WTC11 (cell line): ENCODE measurements at regions not wholly inside any gene's neighbourhood (a gene's known extent, or its start where the extent isn't known, plus 50 kb on each side); places are given as distances from the start of the nearest gene placed in this dataset.

Experiments used
- ATAC-seq: fragments of 200-7000 bp; cut with Tn5 transposase; 2 replicates; pipeline ENCODE4 v1.10.0; 2021; ENCODE audit warnings: mild to moderate bottlenecking, moderate library complexity
- CTCF ChIA-PET: fragments of 300-600 bp; sonication (Branson Sonifier 250); formaldehyde crosslinking; loops from one replicate; lab custom pipeline; 2021; ENCODE audit warnings: antibody characterized with exemption; lab: Charles Lee
- POLR2A ChIA-PET: fragments of 350-600 bp; sonication (Branson Sonifier 250); formaldehyde crosslinking; loops from one replicate; lab custom pipeline; 2021; ENCODE audit warnings: antibody characterized with exemption; lab: Charles Lee
- DNase-seq: peaks from one replicate; pipeline ENCODE4 v3.0.0; 2021; ENCODE audit warnings: low spot score
- H3K27ac Mint-ChIP-seq: 2 replicates; pipeline ENCODE4 v1.8.0; 2021; ENCODE audit warnings: mixed read lengths
- H3K27me3 Mint-ChIP-seq: 2 replicates; pipeline ENCODE4 v1.8.0; 2021; ENCODE audit warnings: low read depth, mild to moderate bottlenecking, moderate library complexity, mixed read lengths
- H3K36me3 Mint-ChIP-seq: 2 replicates; pipeline ENCODE4 v1.8.0; 2021; ENCODE audit warnings: mixed read lengths
- H3K4me1 Mint-ChIP-seq: 2 replicates; pipeline ENCODE4 v1.8.0; 2022; ENCODE audit warnings: mixed read lengths
- H3K4me3 Mint-ChIP-seq: 2 replicates; pipeline ENCODE4 v1.8.0; 2021; ENCODE audit warnings: mild to moderate bottlenecking, moderate library complexity, mixed read lengths
- H3K9me3 Mint-ChIP-seq: 2 replicates; pipeline ENCODE4 v1.8.0; 2021; ENCODE audit warnings: mixed read lengths
- CREM ChIP-seq: sonication (generic); formaldehyde crosslinking; IDR thresholded peaks from 2 replicates; pipeline ENCODE4 v1.8.1; 2022; ENCODE audit warnings: mild to moderate bottlenecking, missing genetic modification reagents, moderate library complexity
- ESRRA ChIP-seq: sonication (generic); formaldehyde crosslinking; IDR thresholded peaks from 2 replicates; pipeline ENCODE4 v1.8.1; 2022; ENCODE audit warnings: mild to moderate bottlenecking, missing genetic modification reagents, borderline replicate concordance
- FOXP1 ChIP-seq: sonication (generic); formaldehyde crosslinking; IDR thresholded peaks from 2 replicates; pipeline ENCODE4 v1.8.0; 2022; ENCODE audit warnings: missing genetic modification reagents, mild to moderate bottlenecking, moderate library complexity, borderline replicate concordance
- GRHL2 ChIP-seq: fragments of 250-450 bp; sonication (Bioruptor Pico); IDR thresholded peaks from 2 replicates; pipeline ENCODE4 v1.8.0; 2022; ENCODE audit warnings: mild to moderate bottlenecking, moderate library complexity; ENCODE audit not compliant: insufficient replicate concordance, severe bottlenecking
- JAZF1 ChIP-seq: fragments of 250-450 bp; sonication (Bioruptor Pico); IDR thresholded peaks from 2 replicates; pipeline ENCODE4 v1.9.0; 2021; ENCODE audit warnings: moderate library complexity, mild to moderate bottlenecking, inconsistent platforms
- JUN ChIP-seq: sonication (generic); formaldehyde crosslinking; IDR thresholded peaks from 2 replicates; pipeline ENCODE4 v1.8.0; 2023; ENCODE audit warnings: mild to moderate bottlenecking, missing genetic modification reagents
- NFYB ChIP-seq: sonication (generic); formaldehyde crosslinking; conservative IDR thresholded peaks from 2 replicates; pipeline ENCODE4 v1.8.0; 2022; ENCODE audit warnings: low read depth, missing genetic modification reagents
- RELA ChIP-seq: sonication (generic); formaldehyde crosslinking; IDR thresholded peaks from 2 replicates; pipeline ENCODE4 v1.8.1; 2022; ENCODE audit warnings: missing genetic modification reagents, mild to moderate bottlenecking, borderline replicate concordance
- SMAD4 ChIP-seq: sonication (generic); formaldehyde crosslinking; IDR thresholded peaks from 2 replicates; pipeline ENCODE4 v1.8.0; 2022; ENCODE audit warnings: mild to moderate bottlenecking, missing genetic modification reagents
- SOX15 ChIP-seq: fragments of 250-450 bp; sonication (Bioruptor Pico); IDR thresholded peaks from 2 replicates; pipeline ENCODE4 v1.9.0; 2021; ENCODE audit warnings: mild to moderate bottlenecking
- TEAD1 ChIP-seq: sonication (generic); formaldehyde crosslinking; IDR thresholded peaks from 2 replicates; pipeline ENCODE4 v1.8.0; 2022; ENCODE audit warnings: mild to moderate bottlenecking, missing genetic modification reagents
- ZBTB21 ChIP-seq: sonication (generic); formaldehyde crosslinking; IDR thresholded peaks from 2 replicates; pipeline ENCODE4 v1.8.1; 2023; ENCODE audit warnings: mild to moderate bottlenecking, missing genetic modification reagents, borderline replicate concordance
- ZNF396 ChIP-seq: fragments of 250-450 bp; sonication (Bioruptor Pico); IDR thresholded peaks from 2 replicates; pipeline ENCODE4 v1.8.0; 2021; ENCODE audit warnings: mild to moderate bottlenecking, moderate library complexity, borderline replicate concordance
- ZNF671 ChIP-seq: fragments of 250-450 bp; sonication (Bioruptor Pico); IDR thresholded peaks from 2 replicates; pipeline ENCODE4 v1.8.0; 2021; ENCODE audit warnings: mild to moderate bottlenecking
- TF ChIP-seq, protein P1 (sequence below): sonication (generic); formaldehyde crosslinking; IDR thresholded peaks from 2 replicates; pipeline ENCODE4 v1.8.1; 2023; ENCODE audit warnings: mild to moderate bottlenecking, missing genetic modification reagents, moderate library complexity
- TF ChIP-seq, protein P2 (sequence below): sonication (generic); formaldehyde crosslinking; IDR thresholded peaks from 2 replicates; pipeline ENCODE4 v1.8.0; 2022; ENCODE audit warnings: mild to moderate bottlenecking, missing genetic modification reagents
- TF ChIP-seq, protein P3 (sequence below): sonication (generic); formaldehyde crosslinking; IDR thresholded peaks from 2 replicates; pipeline ENCODE4 v1.8.1; 2022; ENCODE audit warnings: mild to moderate bottlenecking, moderate library complexity, missing genetic modification reagents
- TF ChIP-seq, protein P4 (sequence below): sonication (generic); formaldehyde crosslinking; IDR thresholded peaks from 2 replicates; pipeline ENCODE4 v1.8.1; 2023; ENCODE audit warnings: mild to moderate bottlenecking, missing genetic modification reagents, moderate library complexity
- TF ChIP-seq, protein P5 (sequence below): fragments of 200-600 bp; IDR thresholded peaks from 2 replicates; pipeline ENCODE4 v1.8.0; 2022; ENCODE audit warnings: antibody characterized with exemption
- TF ChIP-seq, protein P6 (sequence below): sonication (generic); formaldehyde crosslinking; IDR thresholded peaks from 2 replicates; pipeline ENCODE4 v1.8.0; 2022; ENCODE audit warnings: mild to moderate bottlenecking, missing genetic modification reagents
- TF ChIP-seq, protein P7 (sequence below): fragments of 250-450 bp; sonication (Bioruptor Pico); IDR thresholded peaks from 2 replicates; pipeline ENCODE4 v1.9.0; 2021; ENCODE audit warnings: mild to moderate bottlenecking
- TF ChIP-seq, protein P8 (sequence below): fragments of 250-450 bp; sonication (Bioruptor Pico); IDR thresholded peaks from 2 replicates; pipeline ENCODE4 v1.9.0; 2021; ENCODE audit warnings: mild to moderate bottlenecking
- TF ChIP-seq, protein P9 (sequence below): sonication (generic); formaldehyde crosslinking; IDR thresholded peaks from 2 replicates; pipeline ENCODE4 v1.8.1; 2022; ENCODE audit warnings: missing genetic modification reagents, borderline replicate concordance

DNA sequence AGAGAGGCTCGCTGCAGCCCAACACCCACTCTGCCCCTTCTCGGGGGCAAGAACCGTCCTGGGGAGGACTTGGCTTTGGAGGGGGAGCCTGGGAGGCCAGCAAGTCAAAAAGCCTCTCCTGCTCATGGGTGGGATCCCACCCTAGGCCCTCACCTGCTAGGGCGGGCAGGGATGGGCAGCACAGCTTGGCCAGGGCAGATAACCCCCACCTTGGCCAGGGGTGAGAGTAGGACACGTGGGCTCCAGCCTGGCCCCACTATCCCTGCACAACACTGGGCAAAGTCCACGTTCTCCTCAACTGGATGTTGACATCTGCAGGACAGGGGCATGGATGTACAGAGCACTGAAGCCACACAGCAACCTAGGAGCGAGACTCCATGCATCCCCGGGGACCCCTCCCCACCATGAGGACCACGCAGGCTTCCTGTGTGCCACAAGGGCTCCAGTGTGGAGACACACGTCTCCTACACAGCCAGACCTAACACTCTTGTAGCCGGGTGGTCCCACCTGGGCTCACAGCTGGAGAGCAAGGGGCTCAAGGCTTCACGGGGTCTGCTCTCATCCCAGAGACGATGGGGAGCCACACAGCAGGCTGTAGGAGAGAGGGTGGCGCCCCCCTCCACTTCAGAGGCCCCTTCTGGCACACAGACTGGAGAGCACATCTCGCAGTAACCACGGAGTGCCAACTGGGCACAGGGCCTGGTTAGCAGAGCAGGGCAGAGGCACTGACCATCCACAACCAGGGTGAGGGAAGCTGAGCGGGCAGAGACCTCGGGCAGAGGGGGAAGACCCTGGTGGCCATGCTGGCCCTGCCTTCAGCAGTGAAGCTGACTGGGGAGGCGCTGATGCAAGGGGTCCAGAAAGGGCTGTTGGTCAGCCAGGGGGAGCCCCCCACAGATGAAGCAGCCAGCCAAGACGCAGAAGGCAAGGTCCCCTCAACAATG is 171.1 kb downstream of the CRYBB2 start:
- CTCF ChIA-PET, result interaction anchor here (1.0 to 1.4 kb wide), 2 partner anchors 11 to 28 kb away, joined by 4 to 5 read pairs; no protein-coding TSS in a partner anchor
- TF ChIP-seq, protein P1, sequence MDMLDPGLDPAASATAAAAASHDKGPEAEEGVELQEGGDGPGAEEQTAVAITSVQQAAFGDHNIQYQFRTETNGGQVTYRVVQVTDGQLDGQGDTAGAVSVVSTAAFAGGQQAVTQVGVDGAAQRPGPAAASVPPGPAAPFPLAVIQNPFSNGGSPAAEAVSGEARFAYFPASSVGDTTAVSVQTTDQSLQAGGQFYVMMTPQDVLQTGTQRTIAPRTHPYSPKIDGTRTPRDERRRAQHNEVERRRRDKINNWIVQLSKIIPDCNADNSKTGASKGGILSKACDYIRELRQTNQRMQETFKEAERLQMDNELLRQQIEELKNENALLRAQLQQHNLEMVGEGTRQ (CRISPR knock-in tag), result no peak
- TF ChIP-seq SMAD4 (CRISPR knock-in tag) (no peak), RELA (CRISPR knock-in tag) (no peak), ZNF671 (CRISPR knock-in tag) (no peak), ESRRA (CRISPR knock-in tag) (no peak), CREM (CRISPR knock-in tag) (no peak), JAZF1 (no peak), NFYB (CRISPR knock-in tag) (no peak), FOXP1 (CRISPR knock-in tag) (no peak), GRHL2 (CRISPR knock-in tag) (no peak), SOX15 (CRISPR knock-in tag) (no peak), TEAD1 (CRISPR knock-in tag) (no peak)
- TF ChIP-seq, protein P2, sequence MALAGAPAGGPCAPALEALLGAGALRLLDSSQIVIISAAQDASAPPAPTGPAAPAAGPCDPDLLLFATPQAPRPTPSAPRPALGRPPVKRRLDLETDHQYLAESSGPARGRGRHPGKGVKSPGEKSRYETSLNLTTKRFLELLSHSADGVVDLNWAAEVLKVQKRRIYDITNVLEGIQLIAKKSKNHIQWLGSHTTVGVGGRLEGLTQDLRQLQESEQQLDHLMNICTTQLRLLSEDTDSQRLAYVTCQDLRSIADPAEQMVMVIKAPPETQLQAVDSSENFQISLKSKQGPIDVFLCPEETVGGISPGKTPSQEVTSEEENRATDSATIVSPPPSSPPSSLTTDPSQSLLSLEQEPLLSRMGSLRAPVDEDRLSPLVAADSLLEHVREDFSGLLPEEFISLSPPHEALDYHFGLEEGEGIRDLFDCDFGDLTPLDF (CRISPR knock-in tag), result no peak
- TF ChIP-seq, protein P3, sequence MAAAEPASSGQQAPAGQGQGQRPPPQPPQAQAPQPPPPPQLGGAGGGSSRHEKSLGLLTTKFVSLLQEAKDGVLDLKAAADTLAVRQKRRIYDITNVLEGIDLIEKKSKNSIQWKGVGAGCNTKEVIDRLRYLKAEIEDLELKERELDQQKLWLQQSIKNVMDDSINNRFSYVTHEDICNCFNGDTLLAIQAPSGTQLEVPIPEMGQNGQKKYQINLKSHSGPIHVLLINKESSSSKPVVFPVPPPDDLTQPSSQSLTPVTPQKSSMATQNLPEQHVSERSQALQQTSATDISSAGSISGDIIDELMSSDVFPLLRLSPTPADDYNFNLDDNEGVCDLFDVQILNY (CRISPR knock-in tag), result no peak
- TF ChIP-seq, protein P4, sequence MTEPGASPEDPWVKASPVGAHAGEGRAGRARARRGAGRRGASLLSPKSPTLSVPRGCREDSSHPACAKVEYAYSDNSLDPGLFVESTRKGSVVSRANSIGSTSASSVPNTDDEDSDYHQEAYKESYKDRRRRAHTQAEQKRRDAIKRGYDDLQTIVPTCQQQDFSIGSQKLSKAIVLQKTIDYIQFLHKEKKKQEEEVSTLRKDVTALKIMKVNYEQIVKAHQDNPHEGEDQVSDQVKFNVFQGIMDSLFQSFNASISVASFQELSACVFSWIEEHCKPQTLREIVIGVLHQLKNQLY (CRISPR knock-in tag), result no peak
- TF ChIP-seq, protein P5, sequence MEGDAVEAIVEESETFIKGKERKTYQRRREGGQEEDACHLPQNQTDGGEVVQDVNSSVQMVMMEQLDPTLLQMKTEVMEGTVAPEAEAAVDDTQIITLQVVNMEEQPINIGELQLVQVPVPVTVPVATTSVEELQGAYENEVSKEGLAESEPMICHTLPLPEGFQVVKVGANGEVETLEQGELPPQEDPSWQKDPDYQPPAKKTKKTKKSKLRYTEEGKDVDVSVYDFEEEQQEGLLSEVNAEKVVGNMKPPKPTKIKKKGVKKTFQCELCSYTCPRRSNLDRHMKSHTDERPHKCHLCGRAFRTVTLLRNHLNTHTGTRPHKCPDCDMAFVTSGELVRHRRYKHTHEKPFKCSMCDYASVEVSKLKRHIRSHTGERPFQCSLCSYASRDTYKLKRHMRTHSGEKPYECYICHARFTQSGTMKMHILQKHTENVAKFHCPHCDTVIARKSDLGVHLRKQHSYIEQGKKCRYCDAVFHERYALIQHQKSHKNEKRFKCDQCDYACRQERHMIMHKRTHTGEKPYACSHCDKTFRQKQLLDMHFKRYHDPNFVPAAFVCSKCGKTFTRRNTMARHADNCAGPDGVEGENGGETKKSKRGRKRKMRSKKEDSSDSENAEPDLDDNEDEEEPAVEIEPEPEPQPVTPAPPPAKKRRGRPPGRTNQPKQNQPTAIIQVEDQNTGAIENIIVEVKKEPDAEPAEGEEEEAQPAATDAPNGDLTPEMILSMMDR, result no peak
- TF ChIP-seq, protein P6, sequence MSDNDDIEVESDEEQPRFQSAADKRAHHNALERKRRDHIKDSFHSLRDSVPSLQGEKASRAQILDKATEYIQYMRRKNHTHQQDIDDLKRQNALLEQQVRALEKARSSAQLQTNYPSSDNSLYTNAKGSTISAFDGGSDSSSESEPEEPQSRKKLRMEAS (CRISPR knock-in tag), result no peak
- Mint-ChIP-seq H3K9me3 (no peaks in the 10 kb centered on the region), H3K27me3 (no peaks in the 10 kb centered on the region), H3K27ac (no peak overlapping the region), H3K4me3 (no peak overlapping the region), H3K36me3 (no peaks in the 10 kb centered on the region), H3K4me1 (peaks cover 27% of the 10 kb centered on the region)
- DNase-seq, result no peak
- ATAC-seq, result no peak
- POLR2A ChIA-PET, result no interaction called here

DNA sequence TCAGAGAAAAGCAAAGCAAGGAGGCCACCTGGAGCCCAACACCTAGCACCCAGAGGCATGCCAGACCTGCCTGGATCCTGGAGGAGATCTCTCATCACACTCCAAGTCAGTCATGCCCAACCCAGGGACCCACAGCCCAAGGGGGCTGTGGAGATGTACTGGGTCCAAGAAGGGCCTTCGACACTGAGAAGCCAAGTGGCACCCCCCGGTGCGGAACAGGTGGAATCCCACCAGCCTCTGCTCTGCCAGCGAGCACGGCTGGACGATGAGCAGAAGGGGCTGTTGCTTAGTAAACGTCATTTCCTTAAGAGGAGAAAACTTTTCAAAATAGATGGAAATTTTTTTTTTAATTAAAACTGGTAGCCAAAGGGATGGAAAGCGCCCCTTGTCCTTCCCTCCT is 171.9 kb upstream of the GRK3 start:
- Mint-ChIP-seq H3K4me3 (no peak overlapping the region), H3K27me3 (no peaks in the 10 kb centered on the region), H3K27ac (no peak overlapping the region), H3K9me3 (no peaks in the 10 kb centered on the region), H3K4me1 (peaks cover 14% of the 10 kb centered on the region), H3K36me3 (no peaks in the 10 kb centered on the region)
- ATAC-seq, result no peak
- POLR2A ChIA-PET, result no interaction called here
- CTCF ChIA-PET, result interaction anchor here (0.6 kb wide), 1 partner anchor 28 kb away, joined by 3 read pairs; no protein-coding TSS in a partner anchor
- no peak for DNase-seq
- TF ChIP-seq ESRRA (CRISPR knock-in tag), result no peak
- TF ChIP-seq ZBTB21 (CRISPR knock-in tag), result no peak
- TF ChIP-seq, protein P7, sequence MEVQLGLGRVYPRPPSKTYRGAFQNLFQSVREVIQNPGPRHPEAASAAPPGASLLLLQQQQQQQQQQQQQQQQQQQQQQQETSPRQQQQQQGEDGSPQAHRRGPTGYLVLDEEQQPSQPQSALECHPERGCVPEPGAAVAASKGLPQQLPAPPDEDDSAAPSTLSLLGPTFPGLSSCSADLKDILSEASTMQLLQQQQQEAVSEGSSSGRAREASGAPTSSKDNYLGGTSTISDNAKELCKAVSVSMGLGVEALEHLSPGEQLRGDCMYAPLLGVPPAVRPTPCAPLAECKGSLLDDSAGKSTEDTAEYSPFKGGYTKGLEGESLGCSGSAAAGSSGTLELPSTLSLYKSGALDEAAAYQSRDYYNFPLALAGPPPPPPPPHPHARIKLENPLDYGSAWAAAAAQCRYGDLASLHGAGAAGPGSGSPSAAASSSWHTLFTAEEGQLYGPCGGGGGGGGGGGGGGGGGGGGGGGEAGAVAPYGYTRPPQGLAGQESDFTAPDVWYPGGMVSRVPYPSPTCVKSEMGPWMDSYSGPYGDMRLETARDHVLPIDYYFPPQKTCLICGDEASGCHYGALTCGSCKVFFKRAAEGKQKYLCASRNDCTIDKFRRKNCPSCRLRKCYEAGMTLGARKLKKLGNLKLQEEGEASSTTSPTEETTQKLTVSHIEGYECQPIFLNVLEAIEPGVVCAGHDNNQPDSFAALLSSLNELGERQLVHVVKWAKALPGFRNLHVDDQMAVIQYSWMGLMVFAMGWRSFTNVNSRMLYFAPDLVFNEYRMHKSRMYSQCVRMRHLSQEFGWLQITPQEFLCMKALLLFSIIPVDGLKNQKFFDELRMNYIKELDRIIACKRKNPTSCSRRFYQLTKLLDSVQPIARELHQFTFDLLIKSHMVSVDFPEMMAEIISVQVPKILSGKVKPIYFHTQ, result no peak
- TF ChIP-seq, protein P8, sequence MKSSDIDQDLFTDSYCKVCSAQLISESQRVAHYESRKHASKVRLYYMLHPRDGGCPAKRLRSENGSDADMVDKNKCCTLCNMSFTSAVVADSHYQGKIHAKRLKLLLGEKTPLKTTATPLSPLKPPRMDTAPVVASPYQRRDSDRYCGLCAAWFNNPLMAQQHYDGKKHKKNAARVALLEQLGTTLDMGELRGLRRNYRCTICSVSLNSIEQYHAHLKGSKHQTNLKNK (CRISPR knock-in tag), result no peak
- no peak for TF ChIP-seq ZNF396 (CRISPR knock-in tag)
- TF ChIP-seq, protein P9, sequence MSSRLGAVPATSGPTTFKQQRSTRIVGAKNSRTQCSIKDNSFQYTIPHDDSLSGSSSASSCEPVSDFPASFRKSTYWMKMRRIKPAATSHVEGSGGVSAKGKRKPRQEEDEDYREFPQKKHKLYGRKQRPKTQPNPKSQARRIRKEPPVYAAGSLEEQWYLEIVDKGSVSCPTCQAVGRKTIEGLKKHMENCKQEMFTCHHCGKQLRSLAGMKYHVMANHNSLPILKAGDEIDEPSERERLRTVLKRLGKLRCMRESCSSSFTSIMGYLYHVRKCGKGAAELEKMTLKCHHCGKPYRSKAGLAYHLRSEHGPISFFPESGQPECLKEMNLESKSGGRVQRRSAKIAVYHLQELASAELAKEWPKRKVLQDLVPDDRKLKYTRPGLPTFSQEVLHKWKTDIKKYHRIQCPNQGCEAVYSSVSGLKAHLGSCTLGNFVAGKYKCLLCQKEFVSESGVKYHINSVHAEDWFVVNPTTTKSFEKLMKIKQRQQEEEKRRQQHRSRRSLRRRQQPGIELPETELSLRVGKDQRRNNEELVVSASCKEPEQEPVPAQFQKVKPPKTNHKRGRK (CRISPR knock-in tag), result no peak
- no peak for TF ChIP-seq FOXP1 (CRISPR knock-in tag)
- TF ChIP-seq JUN (CRISPR knock-in tag), result no peak
